Muscle of arm (tissue), 1 donor: ENCODE measurements at regions not wholly inside any gene's neighbourhood (a gene's known extent, or its start where the extent isn't known, plus 50 kb on each side); places are given as distances from the start of the nearest gene placed in this dataset.

Source experiments
- DNase-seq: peaks from one replicate; pipeline ENCODE4 v3.0.0-alpha.2; 2013

DNA sequence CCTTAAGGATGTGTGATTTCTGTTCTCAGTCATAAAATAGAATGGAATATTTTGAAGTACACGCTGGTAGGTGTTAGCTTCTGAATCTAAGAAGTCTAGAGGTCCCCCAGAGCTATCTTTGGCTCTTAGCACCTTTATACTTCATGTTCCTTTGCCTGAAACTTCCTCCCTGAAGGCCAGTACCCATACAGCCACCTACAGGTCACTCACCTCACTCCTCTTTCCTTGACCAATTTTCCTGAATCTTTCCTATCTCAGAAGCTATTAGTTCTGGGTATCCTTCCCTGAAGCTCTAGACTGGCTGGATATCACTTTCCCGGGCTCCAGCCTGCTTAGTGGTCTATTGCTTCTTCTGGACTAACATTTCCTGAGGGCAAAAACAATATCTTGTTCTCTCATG, 93.4 kb upstream of the EDNRB start:
- DNase-seq = no peak

DNA sequence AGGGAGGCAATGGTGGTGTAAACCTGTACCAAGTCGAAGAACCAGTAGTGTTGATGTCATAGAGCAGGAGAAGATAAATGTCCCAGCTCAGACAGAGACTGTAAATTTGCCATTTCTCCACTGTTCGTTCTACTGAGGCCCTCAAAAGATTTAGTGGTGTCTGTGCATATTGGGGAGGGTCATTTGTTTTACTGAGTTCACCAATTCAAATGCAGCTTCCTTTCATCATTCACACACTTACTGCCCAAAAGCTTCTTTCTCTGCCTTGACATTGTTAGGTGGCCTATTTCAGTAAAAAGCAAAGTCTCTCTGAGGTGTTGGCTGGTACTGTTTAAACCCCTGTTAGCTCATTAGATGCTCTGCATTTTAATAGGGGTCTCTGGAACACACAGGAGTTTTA, 86.2 kb upstream of the EDNRB start:
- DNase-seq = no peak

DNA sequence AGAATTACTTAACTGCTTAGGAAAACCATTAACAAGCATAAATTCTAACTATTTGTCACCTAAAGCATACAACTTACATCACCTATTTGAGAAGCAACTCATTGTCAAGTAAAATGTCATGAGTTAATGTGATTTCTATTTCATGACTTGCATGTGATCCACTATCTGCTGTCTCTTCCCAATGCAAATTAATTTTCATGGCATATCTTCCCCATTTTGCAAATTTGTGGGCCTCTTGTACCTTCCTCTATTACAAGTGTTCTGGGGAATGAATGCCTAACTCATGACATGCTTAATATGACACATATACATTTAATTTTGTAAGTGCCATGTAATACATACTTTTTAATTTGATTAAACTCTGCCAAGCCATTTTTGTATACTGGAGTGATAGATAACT, 81.1 kb upstream of the EDNRB start:
- no peak for DNase-seq

DNA sequence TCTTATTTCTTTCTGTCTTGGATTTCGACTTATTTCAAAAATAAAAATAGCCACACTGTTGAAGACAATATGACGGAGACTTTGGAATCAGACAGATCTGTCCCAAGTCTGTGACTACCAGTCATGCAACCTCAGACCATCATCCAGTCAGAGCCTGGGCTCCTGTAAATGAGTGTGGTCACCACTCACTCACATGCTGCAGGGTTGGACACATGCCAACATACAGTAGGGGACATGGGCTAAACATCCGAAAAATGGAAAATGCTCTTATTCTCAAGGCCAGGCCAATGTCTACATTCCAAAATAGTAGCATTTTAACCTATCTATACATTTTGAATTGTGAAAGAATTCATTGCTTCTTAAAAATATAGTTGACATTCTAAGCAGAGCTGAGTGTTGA, 75.5 kb upstream of the EDNRB start:
- no peak for DNase-seq

DNA sequence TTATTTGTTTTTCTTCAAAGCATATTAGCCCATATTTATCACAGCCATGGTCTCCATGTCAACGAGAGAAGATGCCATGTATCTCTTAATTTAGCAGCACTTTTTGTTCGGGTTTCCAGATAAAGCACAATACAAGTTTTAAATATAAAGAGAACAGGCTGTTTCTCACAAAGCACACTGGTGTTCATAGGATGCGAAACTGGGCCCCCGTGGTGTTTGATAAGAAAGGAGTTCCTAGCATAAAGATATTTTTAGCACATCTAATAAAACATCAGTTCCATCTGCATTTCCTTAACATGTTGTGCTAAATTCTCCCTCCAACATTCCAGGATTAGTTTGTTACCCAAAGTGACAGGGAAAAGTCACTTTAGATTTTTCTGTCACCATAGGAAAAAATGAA, 72.4 kb upstream of the EDNRB start:
- DNase-seq = no peak

DNA sequence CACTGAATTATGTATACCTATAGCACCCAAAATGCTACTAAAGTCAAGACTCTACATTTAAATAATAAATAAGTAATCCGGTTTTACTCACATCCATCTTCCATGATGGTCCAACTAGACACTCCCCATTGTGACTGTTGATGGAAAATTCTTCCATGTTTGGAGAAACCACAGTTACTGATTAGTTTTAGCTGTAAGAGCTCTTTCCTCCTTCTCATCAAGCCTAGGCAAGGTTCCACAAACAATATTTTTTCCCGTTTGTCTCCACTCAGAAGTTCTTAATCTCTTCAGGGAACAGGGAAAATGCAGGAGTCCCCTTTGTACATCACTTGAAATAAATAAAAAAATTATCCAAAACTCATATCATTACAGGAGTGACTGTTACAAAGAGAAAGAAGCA, 70.7 kb upstream of the EDNRB start:
- no peak for DNase-seq

DNA sequence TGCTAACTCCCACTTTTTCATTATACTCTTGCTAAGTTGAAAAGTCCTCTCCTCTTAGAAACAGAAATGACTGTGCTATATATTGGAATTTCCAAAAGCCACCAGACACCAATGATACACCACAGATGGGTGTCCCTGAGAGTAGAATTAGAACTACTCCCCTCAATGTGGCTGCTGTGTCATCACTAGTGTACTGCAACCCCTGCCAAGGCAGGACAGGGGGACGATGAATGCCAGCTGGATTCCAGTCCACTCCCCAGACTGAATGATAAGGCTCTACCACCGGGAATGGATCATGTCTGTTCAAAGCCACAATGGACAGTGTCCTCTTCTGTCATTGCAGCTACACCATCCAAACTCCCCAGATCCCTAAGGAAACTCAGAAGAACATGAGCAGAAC, 69.7 kb upstream of the EDNRB start:
- no peak for DNase-seq

DNA sequence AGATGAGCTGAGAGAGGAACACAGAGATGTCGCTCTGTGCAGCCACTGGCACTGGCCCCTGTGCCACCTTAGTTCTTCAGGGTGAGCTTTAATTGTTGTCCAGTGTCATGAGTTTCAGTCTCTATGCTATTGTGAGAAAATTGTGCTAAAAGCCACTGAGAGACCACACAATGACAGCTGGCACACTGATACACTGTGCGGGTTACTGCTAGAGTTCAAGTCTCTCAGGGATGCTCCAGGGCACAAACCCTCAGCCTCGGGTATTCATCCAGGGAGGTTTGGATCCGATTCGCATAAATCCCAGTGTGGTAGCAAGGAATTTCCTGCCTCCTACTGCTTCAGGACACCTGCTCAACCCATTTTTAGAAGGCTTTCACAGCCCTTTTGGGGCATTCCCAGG, 68.1 kb upstream of the EDNRB start:
- no peak for DNase-seq

DNA sequence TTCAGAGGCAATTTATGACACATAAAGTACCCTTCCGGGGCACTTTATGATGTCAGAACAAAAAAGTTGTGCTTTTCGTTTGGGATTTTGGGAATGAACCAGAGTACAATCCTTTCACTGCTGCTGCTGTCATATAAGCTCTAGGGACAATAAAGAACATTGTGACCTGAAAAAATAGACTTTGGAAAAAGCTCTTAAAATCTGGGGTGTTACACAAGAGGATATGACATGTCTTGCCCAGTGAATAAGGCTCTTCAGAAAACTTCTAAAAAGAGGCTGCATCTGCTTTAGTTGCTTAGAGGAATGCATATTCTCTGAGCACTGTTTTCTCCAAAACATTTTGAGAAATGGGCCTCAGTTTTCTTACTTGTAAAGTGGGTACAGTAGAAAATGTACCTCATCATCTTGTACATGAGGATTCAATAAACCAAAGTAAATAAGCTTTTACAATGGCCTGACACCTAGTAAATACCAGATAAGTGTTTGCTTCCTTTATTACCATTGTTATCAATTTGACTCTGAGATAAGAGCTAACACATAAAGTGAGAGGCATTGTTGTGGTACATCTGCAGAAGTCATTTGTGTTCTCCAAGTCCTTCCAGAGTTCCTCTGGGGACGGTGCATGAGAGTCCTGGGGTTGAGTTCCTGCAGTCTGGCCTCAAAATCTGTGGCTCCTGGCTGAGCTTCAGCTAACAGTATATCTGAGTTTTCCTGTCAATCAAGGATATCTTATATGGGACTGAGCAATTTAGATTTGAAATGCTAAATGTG, 67.4 kb upstream of the EDNRB start:
- no peak for DNase-seq

DNA sequence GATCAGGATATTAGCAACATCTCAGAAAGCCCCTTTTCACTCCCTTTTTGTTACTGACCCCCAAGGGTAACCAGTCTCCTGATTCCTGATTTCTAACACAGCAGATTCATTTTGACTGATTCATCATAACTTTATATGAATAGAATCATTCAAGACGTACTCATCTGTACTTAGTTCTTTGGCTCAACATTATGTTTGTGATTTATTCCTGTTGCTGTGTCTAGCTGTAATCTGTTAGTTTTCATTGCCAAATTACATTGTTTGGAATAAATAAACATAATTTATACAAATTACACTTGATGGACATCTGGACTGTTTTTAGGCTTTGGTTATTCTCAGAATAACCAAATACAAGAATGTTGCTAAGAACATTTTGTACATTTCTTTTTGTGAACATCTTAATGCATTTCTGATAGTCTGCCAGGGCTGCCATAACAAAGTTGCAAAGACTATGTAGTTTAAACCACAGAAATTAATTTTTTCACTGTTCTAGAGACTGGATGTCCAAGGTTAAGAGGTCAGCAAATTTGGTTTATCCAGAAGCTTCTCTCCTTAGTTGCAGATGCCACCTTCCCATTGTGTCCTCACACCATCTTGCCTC, 62.8 kb upstream of the EDNRB start:
- DNase-seq = no peak

DNA sequence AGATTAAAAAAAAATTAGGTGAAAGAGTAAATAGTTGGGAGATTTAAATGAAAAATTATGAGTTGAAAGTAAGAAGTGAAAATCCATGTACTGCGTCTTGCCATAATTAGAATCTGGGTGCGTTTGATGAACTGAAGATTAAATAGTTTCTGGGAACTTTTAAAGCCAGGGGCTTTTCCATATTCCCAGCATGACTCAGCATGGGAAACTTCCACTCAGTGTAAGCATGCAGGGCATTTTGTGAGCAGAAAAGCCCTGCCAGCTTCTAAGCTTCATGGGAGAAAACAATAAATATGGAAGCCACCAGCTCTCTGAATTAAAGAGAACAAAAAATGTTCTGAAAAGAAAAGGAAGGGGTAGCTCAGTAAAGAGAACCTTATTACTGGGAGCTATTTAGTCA, 62.0 kb upstream of the EDNRB start:
- DNase-seq = no peak

DNA sequence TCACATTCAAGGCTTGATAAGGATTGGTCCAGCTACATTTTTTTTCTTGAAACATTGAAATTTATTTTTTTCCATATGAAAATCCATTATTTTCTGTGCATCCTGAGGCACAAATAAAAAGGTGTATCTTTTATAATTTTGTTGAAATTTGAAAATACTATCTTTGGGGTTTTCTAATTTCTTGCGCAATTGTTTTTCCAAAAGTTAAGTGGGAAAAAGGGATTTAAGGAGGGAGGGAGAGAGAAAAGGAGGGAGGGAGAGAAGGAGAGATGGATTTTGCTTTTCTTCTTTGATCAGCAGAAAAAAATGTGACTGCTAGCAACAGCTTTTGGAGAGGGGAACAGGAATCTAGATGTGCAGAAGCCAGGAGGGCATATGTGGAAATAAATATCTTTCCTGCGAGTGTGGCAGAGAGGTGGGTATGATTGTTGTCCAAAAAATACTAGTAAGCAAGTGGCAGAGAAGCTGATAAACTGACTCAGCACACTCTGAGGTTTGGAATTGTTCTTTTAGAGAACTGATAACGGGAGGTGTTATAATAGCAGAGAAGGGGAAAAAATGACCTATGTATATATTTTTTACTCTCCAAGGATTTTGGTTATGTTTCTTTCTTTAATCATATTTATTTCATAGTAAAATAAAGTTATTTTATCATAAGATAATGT, 61.2 kb upstream of the EDNRB start:
- DNase-seq = no peak

DNA sequence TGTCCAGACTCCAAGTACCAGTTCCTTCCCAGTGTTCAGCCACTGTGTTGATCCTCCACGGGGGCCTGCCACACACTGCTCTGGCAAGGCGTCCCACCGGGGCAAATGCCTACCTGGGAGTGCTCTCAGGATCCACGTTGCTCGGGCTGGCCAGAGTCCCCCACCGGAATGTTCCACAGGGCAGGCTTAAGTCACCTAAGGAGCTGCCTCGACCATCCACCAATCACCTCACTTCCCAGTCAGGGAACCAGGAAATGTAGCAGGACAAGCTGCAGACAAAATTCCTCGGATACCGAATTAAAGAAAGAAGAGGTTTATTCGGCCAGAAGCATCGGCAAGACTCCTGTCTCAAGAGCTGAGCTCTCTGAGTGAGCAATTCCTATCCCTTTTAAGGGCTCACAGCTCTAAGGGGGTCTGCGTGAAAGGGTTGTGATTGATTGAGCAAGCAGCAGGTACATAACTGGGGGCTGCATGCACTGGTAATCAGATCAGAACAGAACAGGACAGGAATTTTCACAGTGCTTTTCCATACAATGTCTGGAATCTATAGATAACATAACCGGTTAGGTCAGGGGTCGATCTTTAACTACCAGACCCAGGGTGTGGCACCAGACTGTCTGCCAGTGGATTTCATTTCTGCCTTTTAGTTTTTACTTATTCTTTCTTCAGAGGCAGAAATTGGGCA, 56.9 kb upstream of the EDNRB start:
- no peak for DNase-seq

DNA sequence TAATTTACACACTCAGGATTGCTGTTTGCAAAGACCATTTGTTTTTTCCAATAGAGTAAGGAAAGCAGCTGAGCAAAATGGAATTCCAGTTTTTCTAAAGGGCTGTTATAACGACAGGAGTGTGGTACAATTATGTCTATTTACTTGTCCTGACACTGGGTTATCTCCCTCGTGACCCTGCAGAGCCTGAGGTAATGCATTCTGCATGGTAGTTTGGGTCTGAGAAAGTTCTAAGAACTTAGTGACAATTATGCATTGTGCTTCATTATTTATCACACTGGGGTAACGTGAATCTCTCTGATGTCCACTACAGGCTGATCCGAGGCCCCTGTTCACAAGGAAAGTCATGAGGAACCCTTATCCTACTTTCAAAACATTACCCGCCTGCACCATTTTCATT, 50.7 kb upstream of the EDNRB start:
- DNase-seq = no peak
